Peyer's patch (tissue), 4 donors: ENCODE measurements at regions not wholly inside any gene's neighbourhood (a gene's known extent, or its start where the extent isn't known, plus 50 kb on each side); places are given as distances from the start of the nearest gene placed in this dataset.

ENCODE experiments used
- POLR2A ChIP-seq, 2 donors: fragments of 450-650 bp; IDR thresholded peaks; one replicate each; pipeline ENCODE4 v1.5.1; 2017; ENCODE audit warnings: antibody characterized with exemption in 2 of 2, mild to moderate bottlenecking in 2 of 2, moderate library complexity in 2 of 2
- TF ChIP-seq, protein P1 (sequence below), 6 experiments: fragments of 450-650 bp in 4 of 6; fragments of 200-600 bp in 2 of 6; sonication (generic) in 1 of 6; IDR thresholded peaks; one replicate each; pipeline ENCODE4 v1.5.1; 2017 to 2019; ENCODE audit warnings: antibody characterized with exemption in 6 of 6, mild to moderate bottlenecking in 3 of 6, moderate library complexity in 1 of 6

GRCh38 chr1:222000131-222000530 lies 258.2 kb upstream of the DUSP10 start:
- TF ChIP-seq, protein P1, sequence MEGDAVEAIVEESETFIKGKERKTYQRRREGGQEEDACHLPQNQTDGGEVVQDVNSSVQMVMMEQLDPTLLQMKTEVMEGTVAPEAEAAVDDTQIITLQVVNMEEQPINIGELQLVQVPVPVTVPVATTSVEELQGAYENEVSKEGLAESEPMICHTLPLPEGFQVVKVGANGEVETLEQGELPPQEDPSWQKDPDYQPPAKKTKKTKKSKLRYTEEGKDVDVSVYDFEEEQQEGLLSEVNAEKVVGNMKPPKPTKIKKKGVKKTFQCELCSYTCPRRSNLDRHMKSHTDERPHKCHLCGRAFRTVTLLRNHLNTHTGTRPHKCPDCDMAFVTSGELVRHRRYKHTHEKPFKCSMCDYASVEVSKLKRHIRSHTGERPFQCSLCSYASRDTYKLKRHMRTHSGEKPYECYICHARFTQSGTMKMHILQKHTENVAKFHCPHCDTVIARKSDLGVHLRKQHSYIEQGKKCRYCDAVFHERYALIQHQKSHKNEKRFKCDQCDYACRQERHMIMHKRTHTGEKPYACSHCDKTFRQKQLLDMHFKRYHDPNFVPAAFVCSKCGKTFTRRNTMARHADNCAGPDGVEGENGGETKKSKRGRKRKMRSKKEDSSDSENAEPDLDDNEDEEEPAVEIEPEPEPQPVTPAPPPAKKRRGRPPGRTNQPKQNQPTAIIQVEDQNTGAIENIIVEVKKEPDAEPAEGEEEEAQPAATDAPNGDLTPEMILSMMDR (IDR thresholded peaks at IDR 0.05): no peak
- no peak for TF ChIP-seq POLR2A (IDR thresholded peaks at IDR 0.05)
